ENCODE measurements at regions not wholly inside any gene's neighbourhood (a gene's known extent, or its start where the extent isn't known, plus 50 kb on each side); places are given as distances from the start of the nearest gene placed in this dataset.

DNA sequence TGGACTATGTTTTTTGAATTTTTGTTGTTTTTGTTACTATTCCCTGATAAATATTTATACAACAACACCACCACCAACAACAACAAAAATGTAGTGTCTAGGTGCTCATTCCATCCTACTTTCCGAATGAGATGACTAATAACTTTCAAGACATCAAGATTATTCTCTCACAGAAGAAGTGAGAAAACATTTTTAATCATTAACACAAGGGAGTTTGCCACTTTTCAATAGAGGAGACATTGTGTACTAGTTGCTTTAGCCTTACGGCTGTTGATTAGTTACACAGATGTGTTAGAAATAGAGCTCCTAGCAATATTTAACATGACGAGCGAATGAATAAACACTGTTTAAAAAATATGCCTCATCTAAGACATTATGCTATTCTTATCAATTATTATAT, 898.8 kb downstream of the C4orf33 start:
- TF ChIP-seq GATA2 (IDR thresholded peaks at IDR 0.05; ENCODE audit: low read depth, low read length) (no peak), GATA3 (IDR thresholded peaks at IDR 0.05; ENCODE audit: low read depth, low read length) (no peak)
